Left kidney (tissue), 1 donor: ENCODE measurements at regions not wholly inside any gene's neighbourhood (a gene's known extent, or its start where the extent isn't known, plus 50 kb on each side); places are given as distances from the start of the nearest gene placed in this dataset.
A peak's percentile ranks its signal among the peaks of the same experiment; 100 is the strongest.

Source experiments
- DNase-seq: peaks from one replicate; pipeline ENCODE4 v3.0.0-alpha.2; 2013

GRCh38 chr7:156153590-156153989 lies 341.3 kb upstream of the SHH start:
- no peak for DNase-seq

- DNase-seq: no peak
Observed at GRCh38 chr7:156152390-156152789, 340.1 kb upstream of the SHH start.

GRCh38 chr7:156151658-156152057 lies 339.4 kb upstream of the SHH start:
- DNase-seq: no peak

- no peak for DNase-seq
Observed at GRCh38 chr7:156151078-156151477, 338.8 kb upstream of the SHH start.

GRCh38 chr7:156148995-156149394 lies 336.7 kb upstream of the SHH start:
- DNase-seq: no peak

GRCh38 chr7:156148547-156148946 lies 336.3 kb upstream of the SHH start:
- DNase-seq: no peak

GRCh38 chr7:156147756-156148504 lies 335.7 kb upstream of the SHH start:
- DNase-seq: peak; percentile 30

GRCh38 chr7:156147104-156147503 lies 334.8 kb upstream of the SHH start:
- no peak for DNase-seq

GRCh38 chr7:156145996-156146395 lies 333.7 kb upstream of the SHH start:
- no peak for DNase-seq

- DNase-seq: no peak
Observed at GRCh38 chr7:156145184-156145583, 332.9 kb upstream of the SHH start.

GRCh38 chr7:156143683-156144082 lies 331.4 kb upstream of the SHH start:
- DNase-seq: no peak

- no peak for DNase-seq
Observed at GRCh38 chr7:156143158-156143557, 330.9 kb upstream of the SHH start.

GRCh38 chr7:156141941-156142340 lies 329.7 kb upstream of the SHH start:
- DNase-seq: no peak

GRCh38 chr7:156140896-156141295 lies 328.6 kb upstream of the SHH start:
- no peak for DNase-seq

- DNase-seq: no peak
Observed at GRCh38 chr7:156140447-156140846, 328.2 kb upstream of the SHH start.

- no peak for DNase-seq
Observed at GRCh38 chr7:156139633-156140032, 327.4 kb upstream of the SHH start.

GRCh38 chr7:156139112-156139511 lies 326.8 kb upstream of the SHH start:
- DNase-seq: no peak

- no peak for DNase-seq
Observed at GRCh38 chr7:156131881-156132280, 319.6 kb upstream of the SHH start.

GRCh38 chr7:156129522-156129921 lies 317.3 kb upstream of the SHH start:
- no peak for DNase-seq

GRCh38 chr7:156128496-156128895 lies 316.2 kb upstream of the SHH start:
- DNase-seq: no peak

GRCh38 chr7:156127166-156128134 lies 315.2 kb upstream of the SHH start:
- DNase-seq: no peak

- no peak for DNase-seq
Observed at GRCh38 chr7:156125841-156126730, 313.8 kb upstream of the SHH start.
